ENCODE measurements at regions not wholly inside any gene's neighbourhood (a gene's known extent, or its start where the extent isn't known, plus 50 kb on each side); places are given as distances from the start of the nearest gene placed in this dataset.

- H3K9me3 ChIP-seq (ENCODE audit: low read depth) = no peaks in the 10 kb centered on the region
- TF ChIP-seq CTCF (IDR thresholded peaks at IDR 0.05; ENCODE audit: poor library complexity) (no peak), EZH2 (IDR thresholded peaks at IDR 0.05; ENCODE audit: borderline replicate concordance) (no peak), EZH2phosphoT487 (IDR thresholded peaks at IDR 0.05; ENCODE audit: low read depth, severe bottlenecking, unreplicated experiment) (no peak)
- no peaks in the 10 kb centered on the region for H3K27me3 ChIP-seq
- no peaks in the 10 kb centered on the region for H3K9me2 ChIP-seq (replicated peaks; ENCODE audit: insufficient read depth)
- DNase-seq (ENCODE audit: low spot score) = no peak
- no peak overlapping the region for H2AFZ ChIP-seq
- H3K79me2 ChIP-seq = no peaks in the 10 kb centered on the region
- WGBS (ENCODE audit: low lambda C conversion rate, missing lambda C conversion rate) = 42% methylated on average over 1 of the region's 4 CpGs
- H3K27ac ChIP-seq = no peak overlapping the region
- no peaks in the 10 kb centered on the region for H4K20me1 ChIP-seq (ENCODE audit: insufficient read depth, poor library complexity, severe bottlenecking)
- no peak overlapping the region for H3K4me2 ChIP-seq
- no peaks in the 10 kb centered on the region for H3K36me3 ChIP-seq (replicated peaks; ENCODE audit: insufficient read depth, low read depth)
- H3K4me1 ChIP-seq (ENCODE audit: insufficient read depth) = no peaks in the 10 kb centered on the region
- H3K4me3 ChIP-seq = no peak overlapping the region
These were observed 73.3 kb upstream of the WAC start for GRCh38 chr10:28459453-28460144.

- H3K27ac ChIP-seq = no peak overlapping the region
- no peak for DNase-seq (ENCODE audit: low spot score)
- 87% methylated on average over 2 of the region's 2 CpGs for WGBS (ENCODE audit: low lambda C conversion rate, missing lambda C conversion rate)
- no peak for TF ChIP-seq EZH2phosphoT487 (IDR thresholded peaks at IDR 0.05; ENCODE audit: low read depth, severe bottlenecking, unreplicated experiment)
- no peak for TF ChIP-seq CTCF (IDR thresholded peaks at IDR 0.05; ENCODE audit: poor library complexity)
- no peak for TF ChIP-seq EZH2 (IDR thresholded peaks at IDR 0.05; ENCODE audit: borderline replicate concordance)
- H2AFZ ChIP-seq = no peak overlapping the region
- no peaks in the 10 kb centered on the region for H3K36me3 ChIP-seq (replicated peaks; ENCODE audit: insufficient read depth, low read depth)
- no peaks in the 10 kb centered on the region for H3K9me3 ChIP-seq (ENCODE audit: low read depth)
- no peak overlapping the region for H3K4me3 ChIP-seq
- no peaks in the 10 kb centered on the region for H3K27me3 ChIP-seq
- no peaks in the 10 kb centered on the region for H3K9me2 ChIP-seq (replicated peaks; ENCODE audit: insufficient read depth)
- no peaks in the 10 kb centered on the region for H4K20me1 ChIP-seq (ENCODE audit: insufficient read depth, poor library complexity, severe bottlenecking)
- H3K79me2 ChIP-seq = no peaks in the 10 kb centered on the region
- no peak overlapping the region for H3K4me2 ChIP-seq
- no peaks in the 10 kb centered on the region for H3K4me1 ChIP-seq (ENCODE audit: insufficient read depth)
These were observed 69.8 kb upstream of the WAC start for GRCh38 chr10:28463141-28463540.

- Histone ChIP-seq H3K79me2 (no peaks in the 10 kb centered on the region), H4K20me1 (ENCODE audit: insufficient read depth, poor library complexity, severe bottlenecking) (no peaks in the 10 kb centered on the region), H3K4me3 (no peak overlapping the region), H3K9me2 (replicated peaks; ENCODE audit: insufficient read depth) (no peaks in the 10 kb centered on the region), H2AFZ (no peak overlapping the region), H3K4me1 (ENCODE audit: insufficient read depth) (no peaks in the 10 kb centered on the region), H3K27me3 (no peaks in the 10 kb centered on the region), H3K9me3 (ENCODE audit: low read depth) (no peaks in the 10 kb centered on the region), H3K36me3 (replicated peaks; ENCODE audit: insufficient read depth, low read depth) (no peaks in the 10 kb centered on the region), H3K27ac (no peak overlapping the region), H3K4me2 (no peak overlapping the region)
- DNase-seq (ENCODE audit: low spot score) = no peak
- 90% methylated on average over 9 of the region's 9 CpGs for WGBS (ENCODE audit: low lambda C conversion rate, missing lambda C conversion rate)
- TF ChIP-seq EZH2phosphoT487 (IDR thresholded peaks at IDR 0.05; ENCODE audit: low read depth, severe bottlenecking, unreplicated experiment) = no peak
- TF ChIP-seq EZH2 (IDR thresholded peaks at IDR 0.05; ENCODE audit: borderline replicate concordance) = no peak
- TF ChIP-seq CTCF (IDR thresholded peaks at IDR 0.05; ENCODE audit: poor library complexity) = no peak
These were observed 69.1 kb upstream of the WAC start for GRCh38 chr10:28463676-28464395.

Data from hepatocyte (in vitro differentiated cells).